GM12872 (cell line): ENCODE measurements at regions not wholly inside any gene's neighbourhood (a gene's known extent, or its start where the extent isn't known, plus 50 kb on each side); places are given as distances from the start of the nearest gene placed in this dataset.

Experiments
- CTCF ChIP-seq: IDR thresholded peaks from 3 replicates; pipeline ENCODE4 v1.5.1; 2011; ENCODE audit warnings: low read depth, mild to moderate bottlenecking, low read length, moderate library complexity; ENCODE audit not compliant: insufficient read depth

GRCh38 chr1:185404291-185404690 lies 87.2 kb upstream of the IVNS1ABP start:
- TF ChIP-seq CTCF: no peak

GRCh38 chr1:185402930-185403329 lies 85.9 kb upstream of the IVNS1ABP start:
- TF ChIP-seq CTCF: no peak

- TF ChIP-seq CTCF: no peak
These were observed 84.0 kb upstream of the IVNS1ABP start for GRCh38 chr1:185401019-185401418.

GRCh38 chr1:185400052-185400451 lies 83.0 kb upstream of the IVNS1ABP start:
- TF ChIP-seq CTCF: no peak

GRCh38 chr1:185398599-185398998 lies 81.6 kb upstream of the IVNS1ABP start:
- TF ChIP-seq CTCF: no peak

- TF ChIP-seq CTCF: no peak
These were observed 81.0 kb upstream of the IVNS1ABP start for GRCh38 chr1:185398022-185398421.

GRCh38 chr1:185397183-185397582 lies 80.1 kb upstream of the IVNS1ABP start:
- no peak for TF ChIP-seq CTCF

- TF ChIP-seq CTCF: no peak
These were observed 79.1 kb upstream of the IVNS1ABP start for GRCh38 chr1:185396126-185396525.
